Inflammatory macrophage treated with lipopolysaccharide for 1 hour (primary cell): ENCODE measurements at regions not wholly inside any gene's neighbourhood (a gene's known extent, or its start where the extent isn't known, plus 50 kb on each side); places are given as distances from the start of the nearest gene placed in this dataset.

Experiments used
- DNase-seq, 2 donors: peaks; one replicate each; pipeline ENCODE4 v3.0.0-alpha.2; 2020 to 2022

GRCh38 chr4:148522995-148523394 lies 80.8 kb upstream of the NR3C2 start:
- DNase-seq = no peak

- DNase-seq = no peak
Measured at GRCh38 chr4:148515248-148515647, 73.0 kb upstream of the NR3C2 start.

DNA sequence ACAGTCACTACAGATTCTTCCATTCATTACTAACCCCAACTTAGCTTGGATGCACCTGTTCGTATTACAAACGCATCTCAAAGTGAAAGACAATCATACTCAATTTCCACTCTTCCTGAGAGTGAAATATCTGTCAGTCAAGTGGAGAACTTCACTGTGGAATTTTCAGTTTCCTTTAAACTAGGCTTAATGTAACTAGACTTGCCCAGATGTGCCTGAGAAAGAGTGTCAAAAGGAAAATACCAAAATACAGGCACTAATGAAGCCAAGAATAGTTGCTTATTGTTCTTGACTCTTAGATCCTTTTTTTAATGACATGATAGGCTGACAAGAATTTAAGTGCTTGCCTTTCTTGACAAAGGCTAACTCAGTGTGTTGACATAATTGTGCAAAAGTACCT lies 72.4 kb upstream of the NR3C2 start:
- no peak for DNase-seq

- DNase-seq = no peak
Measured at GRCh38 chr4:148514041-148514440, 71.8 kb upstream of the NR3C2 start.

DNA sequence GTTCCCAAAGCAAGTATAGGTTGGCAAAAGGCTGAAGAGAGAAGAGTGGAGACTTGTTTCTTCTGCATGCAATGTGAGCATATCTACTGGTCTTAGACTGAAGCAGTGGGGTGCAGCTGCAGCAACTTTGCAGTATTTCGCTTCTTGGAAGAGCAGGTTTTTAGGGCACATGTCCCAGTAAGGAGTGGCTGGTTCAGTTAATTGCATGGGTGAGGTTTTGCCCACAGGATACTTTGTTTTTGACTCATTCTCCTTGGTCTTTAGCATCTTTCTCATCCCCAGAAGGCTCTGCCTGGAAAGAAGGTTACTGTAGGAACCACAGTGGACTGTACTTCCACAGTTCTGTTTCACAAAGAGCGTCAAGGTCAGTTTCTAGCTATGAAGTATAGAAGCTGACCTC lies 68.0 kb upstream of the NR3C2 start:
- no peak for DNase-seq

- no peak for DNase-seq
Measured at GRCh38 chr4:148503681-148504080, 61.5 kb upstream of the NR3C2 start.

- DNase-seq = no peak
Measured at GRCh38 chr4:148497258-148497657, 55.0 kb upstream of the NR3C2 start.

DNA sequence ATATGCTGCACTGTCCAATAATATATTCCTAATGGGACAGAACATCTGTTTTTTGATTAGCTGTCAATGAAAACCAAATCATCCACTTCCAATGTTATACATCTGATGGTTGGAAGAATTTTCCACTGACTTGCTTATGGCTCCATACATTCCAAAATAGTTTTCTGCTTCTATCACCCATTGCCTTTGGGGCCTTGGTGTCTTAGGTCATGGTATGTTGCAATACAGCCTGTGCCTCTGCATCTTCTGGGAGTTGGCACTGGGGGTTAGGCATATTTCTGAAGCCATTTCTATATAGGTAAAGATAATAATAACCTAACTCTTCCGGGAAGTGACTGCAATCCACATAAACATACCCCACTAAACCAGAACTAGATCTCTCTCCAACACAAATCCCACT lies 53.2 kb upstream of the NR3C2 start:
- DNase-seq = no peak
